ENCODE measurements at regions not wholly inside any gene's neighbourhood (a gene's known extent, or its start where the extent isn't known, plus 50 kb on each side); places are given as distances from the start of the nearest gene placed in this dataset.

- Histone ChIP-seq H3K36me3 (no peaks in the 10 kb centered on the region), H3K4me1 (ENCODE audit: control insufficient read depth in 1 of 2, low read depth in 2 of 2) (no peaks in the 10 kb centered on the region), H3K9me3 (no peaks in the 10 kb centered on the region), H3K27ac (no peak overlapping the region), H3K27me3 (replicated peaks; ENCODE audit: insufficient read depth) (no peaks in the 10 kb centered on the region), H3K4me3 (no peak overlapping the region)
- no peak for DNase-seq (ENCODE audit: low spot score)
- TF ChIP-seq, protein P1, sequence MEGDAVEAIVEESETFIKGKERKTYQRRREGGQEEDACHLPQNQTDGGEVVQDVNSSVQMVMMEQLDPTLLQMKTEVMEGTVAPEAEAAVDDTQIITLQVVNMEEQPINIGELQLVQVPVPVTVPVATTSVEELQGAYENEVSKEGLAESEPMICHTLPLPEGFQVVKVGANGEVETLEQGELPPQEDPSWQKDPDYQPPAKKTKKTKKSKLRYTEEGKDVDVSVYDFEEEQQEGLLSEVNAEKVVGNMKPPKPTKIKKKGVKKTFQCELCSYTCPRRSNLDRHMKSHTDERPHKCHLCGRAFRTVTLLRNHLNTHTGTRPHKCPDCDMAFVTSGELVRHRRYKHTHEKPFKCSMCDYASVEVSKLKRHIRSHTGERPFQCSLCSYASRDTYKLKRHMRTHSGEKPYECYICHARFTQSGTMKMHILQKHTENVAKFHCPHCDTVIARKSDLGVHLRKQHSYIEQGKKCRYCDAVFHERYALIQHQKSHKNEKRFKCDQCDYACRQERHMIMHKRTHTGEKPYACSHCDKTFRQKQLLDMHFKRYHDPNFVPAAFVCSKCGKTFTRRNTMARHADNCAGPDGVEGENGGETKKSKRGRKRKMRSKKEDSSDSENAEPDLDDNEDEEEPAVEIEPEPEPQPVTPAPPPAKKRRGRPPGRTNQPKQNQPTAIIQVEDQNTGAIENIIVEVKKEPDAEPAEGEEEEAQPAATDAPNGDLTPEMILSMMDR (IDR thresholded peaks at IDR 0.05), result no peak
- ATAC-seq (ENCODE audit: insufficient number of reproducible peaks, low FRiP score, low read depth), result no peak
Measured at GRCh38 chr13:90541346-90541745, 806.1 kb upstream of the MIR17HG start.

DNA sequence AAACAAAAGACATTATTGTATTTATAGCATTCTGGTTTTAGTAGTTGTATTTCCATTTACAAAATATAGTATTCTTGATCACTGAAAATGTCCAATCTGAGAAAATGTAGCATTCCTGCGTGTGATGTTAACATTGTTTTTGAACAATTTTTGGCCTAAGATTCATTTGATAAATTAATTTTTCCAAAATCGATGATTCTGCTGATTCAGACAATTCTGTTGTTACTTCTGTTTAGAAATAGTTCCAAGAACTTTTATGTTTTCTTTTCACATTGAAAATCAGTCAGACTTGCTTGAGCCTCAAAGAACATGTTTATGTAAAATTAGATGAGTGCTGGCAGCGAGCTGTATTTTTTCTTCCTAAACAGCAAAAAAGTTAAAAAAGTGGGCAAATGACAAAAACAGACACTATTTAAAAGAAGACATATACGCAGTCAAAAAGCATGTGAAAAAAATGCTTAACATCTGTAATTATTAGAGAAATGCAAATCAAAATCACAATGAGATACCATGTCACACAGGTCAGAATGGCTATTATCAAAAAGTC is 804.5 kb upstream of the MIR17HG start:
- ATAC-seq (ENCODE audit: insufficient number of reproducible peaks, low FRiP score, low read depth) (no peak), DNase-seq (ENCODE audit: low spot score) (no peak)

GRCh38 chr13:90545070-90545840 is 802.2 kb upstream of the MIR17HG start:
- ATAC-seq (ENCODE audit: insufficient number of reproducible peaks, low FRiP score, low read depth) (no peak), DNase-seq (ENCODE audit: low spot score) (no peak)
- Histone ChIP-seq H3K36me3 (no peaks in the 10 kb centered on the region), H3K27me3 (replicated peaks; ENCODE audit: insufficient read depth) (no peaks in the 10 kb centered on the region), H3K9me3 (no peaks in the 10 kb centered on the region), H3K4me1 (ENCODE audit: control insufficient read depth in 1 of 2, low read depth in 2 of 2) (no peaks in the 10 kb centered on the region), H3K27ac (no peak overlapping the region), H3K4me3 (no peak overlapping the region)
- TF ChIP-seq, protein P1 (IDR thresholded peaks at IDR 0.05), result no peak

More for the DNA sequence above, 804.5 kb upstream of the MIR17HG start:
- TF ChIP-seq, protein P1 (IDR thresholded peaks at IDR 0.05), result no peak
- Histone ChIP-seq H3K36me3 (no peaks in the 10 kb centered on the region), H3K4me3 (no peak overlapping the region), H3K27ac (no peak overlapping the region), H3K9me3 (no peaks in the 10 kb centered on the region), H3K4me1 (ENCODE audit: control insufficient read depth in 1 of 2, low read depth in 2 of 2) (no peaks in the 10 kb centered on the region), H3K27me3 (replicated peaks; ENCODE audit: insufficient read depth) (no peaks in the 10 kb centered on the region)

GRCh38 chr13:90547272-90547790 is 800.2 kb upstream of the MIR17HG start:
- no peaks in the 10 kb centered on the region for H3K4me1 ChIP-seq (ENCODE audit: control insufficient read depth in 1 of 2, low read depth in 2 of 2)
- TF ChIP-seq, protein P1 (IDR thresholded peaks at IDR 0.05), result no peak
- H3K27me3 ChIP-seq (replicated peaks; ENCODE audit: insufficient read depth), result no peaks in the 10 kb centered on the region
- H3K4me3 ChIP-seq, result no peak overlapping the region
- no peak overlapping the region for H3K27ac ChIP-seq
- no peaks in the 10 kb centered on the region for H3K36me3 ChIP-seq
- no peaks in the 10 kb centered on the region for H3K9me3 ChIP-seq
- ATAC-seq (ENCODE audit: insufficient number of reproducible peaks, low FRiP score, low read depth) (no peak), DNase-seq (ENCODE audit: low spot score) (no peak)

GRCh38 chr13:90551253-90551652 is 796.2 kb upstream of the MIR17HG start:
- H3K9me3 ChIP-seq, result no peaks in the 10 kb centered on the region
- H3K36me3 ChIP-seq, result no peaks in the 10 kb centered on the region
- no peak overlapping the region for H3K27ac ChIP-seq
- ATAC-seq (ENCODE audit: insufficient number of reproducible peaks, low FRiP score, low read depth) (no peak), DNase-seq (ENCODE audit: low spot score) (no peak)
- no peaks in the 10 kb centered on the region for H3K4me1 ChIP-seq (ENCODE audit: control insufficient read depth in 1 of 2, low read depth in 2 of 2)
- H3K27me3 ChIP-seq (replicated peaks; ENCODE audit: insufficient read depth), result no peaks in the 10 kb centered on the region
- TF ChIP-seq, protein P1 (IDR thresholded peaks at IDR 0.05), result no peak
- H3K4me3 ChIP-seq, result no peak overlapping the region

Data from thoracic aorta (tissue), 2 donors.